ENCODE measurements at regions not wholly inside any gene's neighbourhood (a gene's known extent, or its start where the extent isn't known, plus 50 kb on each side); places are given as distances from the start of the nearest gene placed in this dataset.

GRCh38 chr9:28124917-28125316 lies 551.6 kb upstream of the C9orf72 start:
- TF ChIP-seq CTCF (IDR thresholded peaks at IDR 0.05) (no peak), POLR2A (IDR thresholded peaks at IDR 0.05) (no peak)

Measured in right lobe of liver (tissue), 4 donors.